ENCODE measurements at regions not wholly inside any gene's neighbourhood (a gene's known extent, or its start where the extent isn't known, plus 50 kb on each side); places are given as distances from the start of the nearest gene placed in this dataset.

DNA sequence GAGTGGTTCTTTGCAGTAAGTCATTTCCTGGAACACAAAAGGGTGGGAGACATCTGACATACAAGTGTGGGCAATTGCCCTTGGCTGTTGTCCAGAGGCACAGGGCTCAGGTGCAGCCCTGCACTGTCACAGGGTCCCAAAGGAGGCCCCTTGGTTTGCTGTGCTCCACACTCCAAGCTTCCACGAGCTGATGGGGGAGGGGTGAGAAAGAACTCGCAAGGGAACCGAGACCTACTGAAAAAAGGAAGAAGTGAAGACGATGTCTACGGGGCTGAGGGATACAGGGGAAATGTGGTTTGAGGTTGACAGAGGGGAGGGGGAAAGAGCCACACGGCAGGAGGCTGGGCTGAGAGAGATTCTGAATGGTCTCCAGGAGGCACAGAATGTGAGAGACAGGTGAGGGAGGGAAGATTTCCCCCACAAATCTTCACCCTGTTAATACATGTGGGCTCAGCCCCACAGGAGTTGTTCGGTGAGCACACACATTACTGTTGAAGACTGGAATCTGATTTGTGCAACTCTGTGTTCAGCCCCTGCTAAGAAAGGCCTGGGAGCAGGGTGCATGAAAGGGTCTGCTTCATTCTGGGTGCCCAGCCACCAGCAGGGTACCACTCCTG is 123.4 kb downstream of the LY86 start:
- H3K4me3 ChIP-seq (ENCODE audit: low read length): peak overlapping the region; percentile 20
- no peak for TF ChIP-seq CTCF (conservative IDR thresholded peaks at IDR 0.05; ENCODE audit: low read length)
- DNase-seq (ENCODE audit: low read depth): peak; percentile 40

DNA sequence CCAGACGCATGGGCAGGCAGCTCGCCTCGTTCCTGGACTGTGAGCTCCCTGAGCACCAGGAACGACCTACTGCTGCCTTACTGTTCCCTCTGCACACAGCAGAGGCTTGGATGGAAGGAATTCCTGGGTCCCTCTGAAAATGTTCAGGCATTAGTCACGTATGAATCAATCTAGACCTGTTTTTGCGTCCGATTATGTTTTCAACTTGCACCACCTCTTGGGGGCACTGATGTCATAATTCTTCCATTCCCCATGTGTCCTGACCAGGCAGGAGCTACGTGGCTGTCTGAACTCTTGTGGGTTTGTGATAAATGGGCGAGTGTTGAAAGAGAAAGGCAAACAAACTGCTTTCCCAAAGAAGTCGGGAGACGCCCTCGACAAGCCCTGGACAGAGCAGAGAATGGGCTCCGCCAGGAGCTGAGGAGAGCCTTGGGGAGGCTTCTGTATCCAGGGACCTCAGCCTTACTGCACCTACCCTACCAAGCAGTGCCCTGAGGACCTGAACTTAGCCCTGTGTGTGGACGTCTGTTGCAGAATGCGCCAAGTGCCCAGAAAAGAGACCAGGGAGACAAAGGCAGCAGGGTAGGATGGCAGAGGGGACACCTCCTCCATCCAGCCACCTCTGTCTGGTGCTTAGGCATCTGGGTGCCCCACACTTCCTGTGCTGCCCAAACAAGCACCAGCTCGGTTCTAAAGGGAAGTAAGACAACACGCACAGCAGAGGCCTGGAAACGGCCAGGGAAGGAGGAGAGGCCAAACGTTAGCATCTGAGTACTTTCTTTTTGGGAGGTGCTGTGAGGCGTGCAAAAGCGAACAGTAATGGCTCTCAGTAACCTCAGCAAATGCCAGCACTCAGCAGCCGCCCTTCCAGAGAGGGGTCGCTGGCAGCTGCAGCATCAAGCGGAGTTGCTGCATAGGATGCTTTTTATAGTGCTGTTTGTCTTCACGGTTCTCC is 124.2 kb downstream of the LY86 start:
- TF ChIP-seq CTCF (conservative IDR thresholded peaks at IDR 0.05; ENCODE audit: low read length): peak; percentile 24
- H3K4me3 ChIP-seq (ENCODE audit: low read length): peak overlapping the region; percentile 43
- DNase-seq (ENCODE audit: low read depth): peak; percentile 97

GRCh38 chr6:6713657-6714056 is 125.1 kb downstream of the LY86 start:
- no peak for TF ChIP-seq CTCF (conservative IDR thresholded peaks at IDR 0.05; ENCODE audit: low read length)
- no peak overlapping the region for H3K4me3 ChIP-seq (ENCODE audit: low read length)
- DNase-seq (ENCODE audit: low read depth): peak; percentile 86

GRCh38 chr6:6714118-6714897 is 125.8 kb downstream of the LY86 start:
- H3K4me3 ChIP-seq (ENCODE audit: low read length): no peak overlapping the region
- peak; percentile 56 for DNase-seq (ENCODE audit: low read depth)
- no peak for TF ChIP-seq CTCF (conservative IDR thresholded peaks at IDR 0.05; ENCODE audit: low read length)

GRCh38 chr6:6714953-6715352 is 126.4 kb downstream of the LY86 start:
- H3K4me3 ChIP-seq (ENCODE audit: low read length): no peak overlapping the region
- DNase-seq (ENCODE audit: low read depth): no peak
- TF ChIP-seq CTCF (conservative IDR thresholded peaks at IDR 0.05; ENCODE audit: low read length): no peak

- no peak for TF ChIP-seq CTCF (conservative IDR thresholded peaks at IDR 0.05; ENCODE audit: low read length)
- no peak for DNase-seq (ENCODE audit: low read depth)
- H3K4me3 ChIP-seq (ENCODE audit: low read length): no peak overlapping the region
These were observed 126.9 kb downstream of the LY86 start for GRCh38 chr6:6715465-6715864.

Data from AG10803 (cell line).